Caco-2 (cell line): ENCODE measurements at regions not wholly inside any gene's neighbourhood (a gene's known extent, or its start where the extent isn't known, plus 50 kb on each side); places are given as distances from the start of the nearest gene placed in this dataset.

ENCODE experiments used
- BruUV-seq: library from RNA; stranded (reverse); fragments of 400-500 nt; replicated peaks from 2 replicates; lab custom pipeline; 2021; lab: Mats Ljungman, UMichigan
- CTCF ChIA-PET: fragments of 300-600 bp; sonication (Branson Sonifier 250); formaldehyde crosslinking; loops from one replicate; lab custom pipeline; 2022; ENCODE audit warnings: antibody characterized with exemption; lab: Charles Lee
- POLR2A ChIA-PET: fragments of 300-600 bp; sonication (Branson Sonifier 250); formaldehyde crosslinking; loops from one replicate; lab custom pipeline; 2022; ENCODE audit warnings: antibody characterized with exemption; lab: Charles Lee
- DNase-seq, 2 experiments: peaks; one replicate each; pipeline versions ENCODE4 v3.0.0 to v3.0.0-alpha.2; 2020 to 2022
- H3K27me3 ChIP-seq: replicated peaks from 2 replicates; pipeline ENCODE4 v1.6.0; 2011; ENCODE audit warnings: low read length; ENCODE audit not compliant: control insufficient read depth, insufficient read depth
- H3K36me3 ChIP-seq: 2 replicates; pipeline ENCODE4 v1.5.1; 2011; ENCODE audit warnings: low read length; ENCODE audit not compliant: control insufficient read depth, insufficient read depth
- H3K4me1 ChIP-seq: fragments of 250-450 bp; sonication (Bioruptor Pico); 2 replicates; pipeline ENCODE4 v1.5.1; 2020; ENCODE audit warnings: mild to moderate bottlenecking
- H3K4me3 ChIP-seq: 2 replicates; pipeline ENCODE4 v1.5.1; 2011; ENCODE audit warnings: low read depth, mild to moderate bottlenecking, control low read depth, low read length
- H3K9me3 ChIP-seq: fragments of 250-450 bp; sonication (Bioruptor Pico); 2 replicates; pipeline ENCODE4 v1.5.1; 2020; ENCODE audit warnings: mild to moderate bottlenecking, moderate library complexity
- H3K27ac Mint-ChIP-seq: one replicate; pipeline ENCODE4 v1.8.0; 2022; ENCODE audit warnings: mixed read lengths; ENCODE audit not compliant: unreplicated experiment
- H3K27me3 Mint-ChIP-seq: one replicate; pipeline ENCODE4 v1.8.0; 2022; ENCODE audit warnings: mixed read lengths; ENCODE audit not compliant: insufficient read depth, unreplicated experiment
- H3K36me3 Mint-ChIP-seq: one replicate; pipeline ENCODE4 v1.8.0; 2022; ENCODE audit warnings: mild to moderate bottlenecking, mixed read lengths; ENCODE audit not compliant: insufficient read depth, unreplicated experiment
- H3K4me1 Mint-ChIP-seq: one replicate; pipeline ENCODE4 v1.8.0; 2022; ENCODE audit warnings: low read depth, mixed read lengths; ENCODE audit not compliant: unreplicated experiment
- H3K4me3 Mint-ChIP-seq: one replicate; pipeline ENCODE4 v1.8.0; 2022; ENCODE audit warnings: mild to moderate bottlenecking, moderate library complexity, mixed read lengths; ENCODE audit not compliant: unreplicated experiment
- H3K9me3 Mint-ChIP-seq: one replicate; pipeline ENCODE4 v1.8.0; 2022; ENCODE audit warnings: mixed read lengths; ENCODE audit not compliant: unreplicated experiment
- intact Hi-C: fragments of 100-400 bp; cut with micrococcal nuclease; formaldehyde crosslinking; loops from one replicate; pipeline ENCODE4 v1.10.0; 2022; ENCODE audit not compliant: unreplicated experiment
- TF ChIP-seq, protein P1 (sequence below), 2 experiments: fragments of 200-600 bp in 1 of 2; IDR thresholded peaks; 1 replicate in 1 of 2; 2 replicates in 1 of 2; pipeline versions ENCODE4 v1.5.1 to v1.8.0; 2011 to 2022; ENCODE audit warnings: antibody characterized with exemption in 1 of 2, control low read depth in 1 of 2, inconsistent platforms in 1 of 2, low read depth in 1 of 2, low read length in 1 of 2, mild to moderate bottlenecking in 1 of 2, moderate library complexity in 1 of 2; ENCODE audit not compliant: insufficient read depth in 1 of 2, severe bottlenecking in 1 of 2, unreplicated experiment in 1 of 2

GRCh38 chr15:29522373-29523276 is 253.0 kb upstream of the NSMCE3 start:
- DNase-seq = peak; percentile 80
- peak overlapping the region; percentile 18 for H3K4me3 Mint-ChIP-seq
- peaks cover 14% of the 10 kb centered on the region for H3K4me1 ChIP-seq
- BruUV-seq = no TSS peak
- CTCF ChIA-PET = interaction anchor here (0.7 kb wide), 1 partner anchor 149 kb away, joined by 9 read pairs; no protein-coding TSS in a partner anchor
- POLR2A ChIA-PET = no interaction called here
- peaks cover 14% of the 10 kb centered on the region for H3K4me1 Mint-ChIP-seq
- H3K36me3 ChIP-seq = no peaks in the 10 kb centered on the region
- H3K36me3 Mint-ChIP-seq = no peaks in the 10 kb centered on the region
- TF ChIP-seq, protein P1, sequence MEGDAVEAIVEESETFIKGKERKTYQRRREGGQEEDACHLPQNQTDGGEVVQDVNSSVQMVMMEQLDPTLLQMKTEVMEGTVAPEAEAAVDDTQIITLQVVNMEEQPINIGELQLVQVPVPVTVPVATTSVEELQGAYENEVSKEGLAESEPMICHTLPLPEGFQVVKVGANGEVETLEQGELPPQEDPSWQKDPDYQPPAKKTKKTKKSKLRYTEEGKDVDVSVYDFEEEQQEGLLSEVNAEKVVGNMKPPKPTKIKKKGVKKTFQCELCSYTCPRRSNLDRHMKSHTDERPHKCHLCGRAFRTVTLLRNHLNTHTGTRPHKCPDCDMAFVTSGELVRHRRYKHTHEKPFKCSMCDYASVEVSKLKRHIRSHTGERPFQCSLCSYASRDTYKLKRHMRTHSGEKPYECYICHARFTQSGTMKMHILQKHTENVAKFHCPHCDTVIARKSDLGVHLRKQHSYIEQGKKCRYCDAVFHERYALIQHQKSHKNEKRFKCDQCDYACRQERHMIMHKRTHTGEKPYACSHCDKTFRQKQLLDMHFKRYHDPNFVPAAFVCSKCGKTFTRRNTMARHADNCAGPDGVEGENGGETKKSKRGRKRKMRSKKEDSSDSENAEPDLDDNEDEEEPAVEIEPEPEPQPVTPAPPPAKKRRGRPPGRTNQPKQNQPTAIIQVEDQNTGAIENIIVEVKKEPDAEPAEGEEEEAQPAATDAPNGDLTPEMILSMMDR (IDR thresholded peaks at IDR 0.05; ENCODE audit: insufficient read depth in 1 of 2, low read depth in 1 of 2, low read length in 1 of 2, severe bottlenecking in 1 of 2, unreplicated experiment in 1 of 2) = no peak
- H3K9me3 ChIP-seq = no peaks in the 10 kb centered on the region
- H3K4me3 ChIP-seq = no peak overlapping the region
- no peaks in the 10 kb centered on the region for H3K27me3 ChIP-seq
- no peaks in the 10 kb centered on the region for H3K27me3 Mint-ChIP-seq
- H3K27ac Mint-ChIP-seq = no peak overlapping the region
- intact Hi-C loops = loop anchor here (1.0 kb wide), 1 partner anchor 12 kb away; no protein-coding TSS in a partner anchor
- H3K9me3 Mint-ChIP-seq = peaks cover 27% of the 10 kb centered on the region

- intact Hi-C loops = no loop called here
- POLR2A ChIA-PET = no interaction called here
- no peak overlapping the region for H3K4me3 Mint-ChIP-seq
Observed at GRCh38 chr15:29518442-29518841, 248.8 kb upstream of the NSMCE3 start.

DNA sequence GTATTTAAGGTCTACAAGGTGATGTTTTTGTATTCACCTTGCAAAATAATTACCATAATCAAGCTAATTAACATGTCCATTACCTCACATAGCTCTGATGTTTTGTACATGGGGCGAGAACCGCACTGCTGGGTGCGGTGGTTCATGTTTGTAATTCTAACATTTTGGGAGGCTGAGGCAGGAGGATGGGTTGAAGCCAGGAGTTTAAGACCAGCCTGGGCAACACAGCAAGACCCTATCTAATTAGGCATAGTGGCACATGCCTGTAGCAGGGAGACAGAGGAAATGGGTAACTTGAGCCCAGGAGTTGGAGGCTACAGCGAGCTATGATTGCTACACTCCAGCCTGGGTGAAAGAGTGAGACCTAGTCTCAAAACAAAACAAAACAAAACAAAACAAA is 248.2 kb upstream of the NSMCE3 start:
- peaks cover 8% of the 10 kb centered on the region for H3K4me1 ChIP-seq
- no peaks in the 10 kb centered on the region for H3K9me3 ChIP-seq
- no peak overlapping the region for H3K4me3 Mint-ChIP-seq
- ChIA-PET CTCF (no interaction called here), POLR2A (no interaction called here)
- H3K36me3 Mint-ChIP-seq = no peaks in the 10 kb centered on the region
- peaks cover 9% of the 10 kb centered on the region for H3K4me1 Mint-ChIP-seq
- H3K4me3 ChIP-seq = no peak overlapping the region
- BruUV-seq = no TSS peak
- H3K27ac Mint-ChIP-seq = no peak overlapping the region
- intact Hi-C loops = no loop called here
- no peaks in the 10 kb centered on the region for H3K36me3 ChIP-seq
- H3K9me3 Mint-ChIP-seq = peaks cover 28% of the 10 kb centered on the region
- no peak for DNase-seq
- TF ChIP-seq, protein P1 (IDR thresholded peaks at IDR 0.05; ENCODE audit: insufficient read depth in 1 of 2, low read depth in 1 of 2, low read length in 1 of 2, severe bottlenecking in 1 of 2, unreplicated experiment in 1 of 2) = no peak
- no peaks in the 10 kb centered on the region for H3K27me3 ChIP-seq
- no peaks in the 10 kb centered on the region for H3K27me3 Mint-ChIP-seq

More at GRCh38 chr15:29518442-29518841, 248.8 kb upstream of the NSMCE3 start:
- no peak overlapping the region for H3K27ac Mint-ChIP-seq
- TF ChIP-seq, protein P1 (IDR thresholded peaks at IDR 0.05; ENCODE audit: insufficient read depth in 1 of 2, low read depth in 1 of 2, low read length in 1 of 2, severe bottlenecking in 1 of 2, unreplicated experiment in 1 of 2) = no peak
- no peaks in the 10 kb centered on the region for H3K9me3 ChIP-seq
- H3K4me1 ChIP-seq = peaks cover 14% of the 10 kb centered on the region
- no peaks in the 10 kb centered on the region for H3K27me3 Mint-ChIP-seq
- no peak for DNase-seq
- H3K36me3 Mint-ChIP-seq = no peaks in the 10 kb centered on the region
- CTCF ChIA-PET = no interaction called here
- peaks cover 14% of the 10 kb centered on the region for H3K4me1 Mint-ChIP-seq
- no TSS peak for BruUV-seq
- H3K27me3 ChIP-seq = no peaks in the 10 kb centered on the region
- peaks cover 28% of the 10 kb centered on the region for H3K9me3 Mint-ChIP-seq
- H3K4me3 ChIP-seq = no peak overlapping the region
- no peaks in the 10 kb centered on the region for H3K36me3 ChIP-seq
